Loucy (cell line): ENCODE measurements at regions not wholly inside any gene's neighbourhood (a gene's known extent, or its start where the extent isn't known, plus 50 kb on each side); places are given as distances from the start of the nearest gene placed in this dataset.

Experiments used
- H2AFZ ChIP-seq: fragments of 200-600 bp; sonication (generic); 2 replicates; pipeline ENCODE4 v1.6.0; 2016; ENCODE audit warnings: antibody characterized with exemption, mild to moderate bottlenecking, low read length, moderate library complexity
- H3F3A ChIP-seq: fragments of 200-600 bp; 2 replicates; pipeline ENCODE4 v1.6.0; 2016; ENCODE audit warnings: antibody characterized with exemption, low read depth, mild to moderate bottlenecking
- H3K27me3 ChIP-seq: fragments of 200-600 bp; sonication (generic); 2 replicates; pipeline ENCODE4 v1.6.1; 2014; ENCODE audit warnings: low read length, mild to moderate bottlenecking; ENCODE audit not compliant: insufficient read depth, poor library complexity, severe bottlenecking
- H3K36me3 ChIP-seq: fragments of 200-600 bp; sonication (generic); 2 replicates; pipeline ENCODE4 v1.6.1; 2016; ENCODE audit warnings: low read length; ENCODE audit not compliant: insufficient read depth
- H3K4me1 ChIP-seq: fragments of 200-600 bp; sonication (generic); 2 replicates; pipeline ENCODE4 v1.5.1; 2014; ENCODE audit warnings: low read length, mild to moderate bottlenecking; ENCODE audit not compliant: insufficient read depth, poor library complexity, severe bottlenecking
- H3K4me2 ChIP-seq: fragments of 200-600 bp; sonication (generic); 2 replicates; pipeline ENCODE4 v1.6.0; 2014; ENCODE audit warnings: antibody characterized with exemption, low read length, low read depth, mild to moderate bottlenecking; ENCODE audit not compliant: poor library complexity, severe bottlenecking
- H3K4me3 ChIP-seq: fragments of 200-600 bp; sonication (generic); 2 replicates; pipeline ENCODE4 v1.5.1; 2014; ENCODE audit warnings: low read length, mild to moderate bottlenecking, mixed read lengths; ENCODE audit not compliant: poor library complexity, severe bottlenecking
- H3K79me2 ChIP-seq: fragments of 200-600 bp; sonication (generic); 2 replicates; pipeline ENCODE4 v1.6.1; 2014; ENCODE audit warnings: low read length; ENCODE audit not compliant: insufficient read depth
- H3K9ac ChIP-seq: fragments of 200-600 bp; sonication (generic); 2 replicates; pipeline ENCODE4 v1.6.0; 2014; ENCODE audit warnings: mild to moderate bottlenecking, low read depth, low read length, moderate library complexity; ENCODE audit not compliant: poor library complexity, severe bottlenecking
- H3K9me2 ChIP-seq: fragments of 200-600 bp; sonication (generic); replicated peaks from 2 replicates; pipeline ENCODE4 v1.6.1; 2016; ENCODE audit warnings: low read depth, low read length, mixed read lengths
- H3K9me3 ChIP-seq: fragments of 200-600 bp; sonication (generic); 2 replicates; pipeline ENCODE4 v1.6.1; 2014; ENCODE audit warnings: mild to moderate bottlenecking, antibody characterized with exemption, low read length, low read depth; ENCODE audit not compliant: insufficient read depth
- H4K20me1 ChIP-seq: fragments of 200-600 bp; sonication (generic); 2 replicates; pipeline ENCODE4 v1.6.0; 2014; ENCODE audit warnings: antibody characterized with exemption, low read length, mild to moderate bottlenecking; ENCODE audit not compliant: insufficient read depth, poor library complexity, severe bottlenecking
- EZH2phosphoT487 ChIP-seq: fragments of 200-600 bp; IDR thresholded peaks from 2 replicates; pipeline ENCODE4 v1.6.1; 2018; ENCODE audit warnings: antibody characterized with exemption, mild to moderate bottlenecking, moderate library complexity, borderline replicate concordance
- TF ChIP-seq, protein P1 (sequence below): fragments of 200-600 bp; sonication (generic); conservative IDR thresholded peaks from 2 replicates; pipeline ENCODE4 v1.5.1; 2014; ENCODE audit warnings: mild to moderate bottlenecking, antibody characterized with exemption, low read length

DNA sequence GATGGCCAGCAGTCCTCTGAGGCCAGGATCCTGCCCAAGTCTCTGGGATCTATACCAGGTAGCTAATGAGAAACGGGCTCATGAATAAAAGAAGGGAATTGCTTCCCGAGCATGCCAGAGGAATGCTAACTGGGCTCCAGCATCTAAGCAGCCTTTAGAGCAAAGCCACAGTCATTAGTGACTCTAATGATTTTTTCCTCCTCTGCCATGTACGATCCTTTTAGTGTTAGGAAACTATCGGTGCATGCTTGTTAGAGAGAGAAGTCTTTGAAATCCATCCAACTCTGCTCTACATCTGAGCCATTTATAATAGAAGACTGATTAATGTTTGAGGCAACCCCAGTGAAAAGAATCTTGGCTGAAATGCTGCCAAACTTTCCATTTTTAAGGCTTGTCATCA, 124.9 kb upstream of the TCERG1L start:
- H3K9me2 ChIP-seq = no peaks in the 10 kb centered on the region
- no peak overlapping the region for H3K4me2 ChIP-seq
- H3K27me3 ChIP-seq = no peaks in the 10 kb centered on the region
- H3F3A ChIP-seq = no peaks in the 10 kb centered on the region
- H3K9me3 ChIP-seq = peaks cover 7% of the 10 kb centered on the region; the same call in 1 of the 2 replicates
- H3K4me3 ChIP-seq = no peak overlapping the region
- no peak overlapping the region for H3K9ac ChIP-seq
- no peaks in the 10 kb centered on the region for H3K79me2 ChIP-seq
- H2AFZ ChIP-seq = no peak overlapping the region
- H4K20me1 ChIP-seq = no peaks in the 10 kb centered on the region
- no peaks in the 10 kb centered on the region for H3K36me3 ChIP-seq
- no peak for TF ChIP-seq EZH2phosphoT487
- TF ChIP-seq, protein P1, sequence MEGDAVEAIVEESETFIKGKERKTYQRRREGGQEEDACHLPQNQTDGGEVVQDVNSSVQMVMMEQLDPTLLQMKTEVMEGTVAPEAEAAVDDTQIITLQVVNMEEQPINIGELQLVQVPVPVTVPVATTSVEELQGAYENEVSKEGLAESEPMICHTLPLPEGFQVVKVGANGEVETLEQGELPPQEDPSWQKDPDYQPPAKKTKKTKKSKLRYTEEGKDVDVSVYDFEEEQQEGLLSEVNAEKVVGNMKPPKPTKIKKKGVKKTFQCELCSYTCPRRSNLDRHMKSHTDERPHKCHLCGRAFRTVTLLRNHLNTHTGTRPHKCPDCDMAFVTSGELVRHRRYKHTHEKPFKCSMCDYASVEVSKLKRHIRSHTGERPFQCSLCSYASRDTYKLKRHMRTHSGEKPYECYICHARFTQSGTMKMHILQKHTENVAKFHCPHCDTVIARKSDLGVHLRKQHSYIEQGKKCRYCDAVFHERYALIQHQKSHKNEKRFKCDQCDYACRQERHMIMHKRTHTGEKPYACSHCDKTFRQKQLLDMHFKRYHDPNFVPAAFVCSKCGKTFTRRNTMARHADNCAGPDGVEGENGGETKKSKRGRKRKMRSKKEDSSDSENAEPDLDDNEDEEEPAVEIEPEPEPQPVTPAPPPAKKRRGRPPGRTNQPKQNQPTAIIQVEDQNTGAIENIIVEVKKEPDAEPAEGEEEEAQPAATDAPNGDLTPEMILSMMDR = no peak
- no peaks in the 10 kb centered on the region for H3K4me1 ChIP-seq

DNA sequence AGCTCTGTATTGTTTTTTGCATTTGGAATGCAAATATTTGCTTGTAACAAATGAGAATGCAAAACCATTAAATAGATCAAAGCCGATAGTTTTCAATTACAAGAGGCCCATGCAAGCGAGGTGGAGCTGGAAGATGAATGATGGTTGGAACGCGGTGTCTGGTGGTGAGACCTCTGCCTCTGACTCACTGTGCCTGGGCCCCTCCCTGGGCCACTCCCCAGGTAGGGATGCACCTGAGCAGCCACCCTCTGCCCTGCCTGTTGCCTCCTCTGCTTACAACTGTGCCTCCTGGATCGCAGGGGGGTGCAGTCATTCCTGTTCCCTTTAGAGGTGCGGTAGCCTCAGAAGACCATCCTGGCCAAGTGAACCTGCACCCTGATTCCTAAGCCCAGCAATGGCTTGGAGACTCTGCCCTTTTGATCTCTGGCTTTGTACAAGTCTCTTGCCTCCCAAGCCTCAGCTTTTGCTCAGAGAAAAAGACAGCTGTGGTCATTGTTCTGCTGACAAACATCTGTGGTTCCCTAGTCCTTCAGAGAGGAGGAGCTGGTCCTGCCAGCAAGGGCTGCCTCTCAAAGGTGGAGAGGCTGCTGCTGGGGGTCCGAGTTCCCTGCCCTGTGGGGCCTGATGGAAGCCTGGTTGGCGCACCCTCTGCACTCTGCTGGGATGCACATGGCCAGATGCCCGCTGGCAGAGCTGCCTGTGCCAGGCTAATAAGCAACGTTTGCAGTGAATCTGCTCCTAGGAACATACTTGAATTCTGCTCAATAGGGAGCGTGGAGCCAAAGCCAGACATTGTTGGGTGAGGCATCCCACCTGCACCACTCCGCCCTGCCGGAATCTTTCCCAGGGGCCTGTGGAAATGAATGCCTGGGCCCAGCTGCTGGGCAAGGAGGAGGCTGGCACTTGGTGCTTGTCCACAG, 126.3 kb upstream of the TCERG1L start:
- H3K9me3 ChIP-seq = peaks cover 11% of the 10 kb centered on the region; the same call in 1 of the 2 replicates
- no peaks in the 10 kb centered on the region for H3F3A ChIP-seq
- H3K79me2 ChIP-seq = no peaks in the 10 kb centered on the region
- H3K4me2 ChIP-seq = no peak overlapping the region
- H3K4me3 ChIP-seq = no peak overlapping the region
- H3K36me3 ChIP-seq = no peaks in the 10 kb centered on the region
- no peak overlapping the region for H3K9ac ChIP-seq
- H3K4me1 ChIP-seq = no peaks in the 10 kb centered on the region
- H3K27me3 ChIP-seq = no peaks in the 10 kb centered on the region
- H4K20me1 ChIP-seq = no peaks in the 10 kb centered on the region
- TF ChIP-seq, protein P1 = no peak
- TF ChIP-seq EZH2phosphoT487 = no peak
- H2AFZ ChIP-seq = no peak overlapping the region
- H3K9me2 ChIP-seq = no peaks in the 10 kb centered on the region

DNA sequence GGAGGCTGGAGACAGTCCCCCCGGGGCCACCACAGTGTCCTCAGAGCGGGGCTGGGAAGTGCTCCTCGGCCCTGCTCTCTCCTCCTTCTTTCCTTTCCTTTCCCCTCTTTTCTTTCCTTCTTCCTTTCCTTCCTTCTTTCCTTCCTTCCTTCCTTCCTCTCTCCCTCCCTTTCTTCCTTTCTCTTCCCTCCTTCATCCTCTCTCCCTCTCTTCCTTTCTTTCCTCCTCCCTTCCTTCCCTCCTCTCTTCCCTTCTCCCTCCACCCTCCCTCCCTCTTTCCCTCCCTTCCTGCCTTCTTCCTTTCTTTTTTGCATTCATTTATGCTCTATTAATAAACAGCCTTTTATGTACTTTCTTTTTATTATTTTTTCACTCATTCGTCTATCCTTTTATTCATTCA, 127.1 kb upstream of the TCERG1L start:
- H3F3A ChIP-seq = no peaks in the 10 kb centered on the region
- H2AFZ ChIP-seq = no peak overlapping the region
- TF ChIP-seq, protein P1 = no peak
- TF ChIP-seq EZH2phosphoT487 = no peak
- no peaks in the 10 kb centered on the region for H3K9me2 ChIP-seq
- no peaks in the 10 kb centered on the region for H3K36me3 ChIP-seq
- H3K27me3 ChIP-seq = no peaks in the 10 kb centered on the region
- no peak overlapping the region for H3K9ac ChIP-seq
- peaks cover 11% of the 10 kb centered on the region; the same call in 1 of the 2 replicates for H3K9me3 ChIP-seq
- no peaks in the 10 kb centered on the region for H3K4me1 ChIP-seq
- H3K79me2 ChIP-seq = no peaks in the 10 kb centered on the region
- no peak overlapping the region for H3K4me3 ChIP-seq
- H3K4me2 ChIP-seq = no peak overlapping the region
- no peaks in the 10 kb centered on the region for H4K20me1 ChIP-seq
